ENCODE measurements at regions not wholly inside any gene's neighbourhood (a gene's known extent, or its start where the extent isn't known, plus 50 kb on each side); places are given as distances from the start of the nearest gene placed in this dataset.

GRCh38 chr2:120542911-120543527, 192.6 kb upstream of the GLI2 start:
- TF ChIP-seq EZH2 (IDR thresholded peaks at IDR 0.05; ENCODE audit: borderline replicate concordance, low read depth, low read length, severe bottlenecking) (no peak), CTCF (IDR thresholded peaks at IDR 0.05; ENCODE audit: borderline replicate concordance, extremely low read depth, low read length, poor library complexity, severe bottlenecking) (no peak)
